HG03442 (cell line): ENCODE measurements at regions not wholly inside any gene's neighbourhood (a gene's known extent, or its start where the extent isn't known, plus 50 kb on each side); places are given as distances from the start of the nearest gene placed in this dataset.
"Not testable (repeated sequence)": the region's sequence is repeated elsewhere in the genome, so short reads cannot be mapped to it uniquely, and the experiment has no call there.

Source experiments
- ATAC-seq: cut with Tn5 transposase; IDR thresholded peaks from one replicate; pipeline ENCODE4 v1.9.1; 2021; ENCODE audit warnings: mild to moderate bottlenecking, moderate library complexity; ENCODE audit not compliant: unreplicated experiment

GRCh38 chr1:68777851-68778250 lies 281.0 kb upstream of the DEPDC1 start:
- ATAC-seq: no peak

DNA sequence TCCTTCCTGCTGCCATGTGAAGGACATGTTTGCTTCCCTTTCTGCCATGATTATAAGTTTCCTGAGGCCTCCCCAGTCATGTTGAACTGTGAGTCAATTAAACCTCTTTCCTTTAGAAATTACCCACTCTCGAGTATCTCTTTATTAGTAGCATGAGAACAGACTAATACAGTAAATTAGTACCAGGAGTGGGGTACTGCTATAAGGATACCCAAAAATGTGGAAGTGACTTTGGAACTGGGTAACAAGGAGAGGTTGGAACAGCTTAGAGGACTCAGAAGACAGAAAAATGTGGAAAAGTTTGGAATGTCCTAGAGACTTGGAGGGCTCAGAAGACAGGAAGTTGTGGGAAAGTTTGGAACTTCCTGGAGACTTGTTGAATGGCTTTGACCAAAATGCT lies 283.0 kb upstream of the DEPDC1 start:
- not testable (repeated sequence) for ATAC-seq

- no peak for ATAC-seq
Measured at GRCh38 chr1:68780919-68781318, 284.0 kb upstream of the DEPDC1 start.

DNA sequence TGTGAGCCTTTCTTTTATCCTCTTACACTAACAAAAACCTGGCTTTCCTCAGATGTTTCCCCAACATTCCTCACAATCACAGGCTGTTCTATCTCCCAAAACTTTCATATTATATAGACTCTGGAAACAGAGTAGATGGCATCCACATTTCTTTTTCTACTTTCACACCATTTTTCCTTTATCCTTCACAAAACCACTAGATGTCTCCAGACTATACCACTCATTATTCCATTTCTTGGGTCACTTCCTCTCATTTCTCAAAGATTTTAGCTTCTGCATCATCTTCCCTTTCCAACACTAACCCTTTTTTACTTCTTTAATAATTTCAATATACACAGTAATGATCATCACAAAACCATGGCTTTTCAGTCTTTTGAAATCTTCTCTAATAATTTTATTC lies 286.0 kb upstream of the DEPDC1 start:
- no peak for ATAC-seq

DNA sequence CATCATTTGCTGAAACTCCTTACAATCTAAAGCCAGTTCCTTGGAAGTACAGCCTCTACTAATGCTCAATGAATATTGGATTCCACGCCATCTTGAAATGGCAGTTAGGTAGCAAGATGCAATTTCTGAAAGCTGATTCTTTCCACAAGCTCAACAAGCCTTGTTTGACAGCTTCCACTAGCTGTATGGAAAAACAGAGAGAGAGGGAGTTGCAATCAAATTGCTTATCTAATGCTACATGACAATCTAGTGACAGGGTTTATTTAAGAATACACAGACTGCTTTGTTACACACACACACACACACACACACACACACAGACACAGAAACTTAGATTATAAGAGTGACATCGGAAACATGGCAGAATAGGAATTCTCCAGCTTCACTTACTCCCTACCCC lies 288.4 kb upstream of the DEPDC1 start:
- ATAC-seq: no peak

GRCh38 chr1:68788762-68789161 lies 291.9 kb upstream of the DEPDC1 start:
- ATAC-seq: no peak

DNA sequence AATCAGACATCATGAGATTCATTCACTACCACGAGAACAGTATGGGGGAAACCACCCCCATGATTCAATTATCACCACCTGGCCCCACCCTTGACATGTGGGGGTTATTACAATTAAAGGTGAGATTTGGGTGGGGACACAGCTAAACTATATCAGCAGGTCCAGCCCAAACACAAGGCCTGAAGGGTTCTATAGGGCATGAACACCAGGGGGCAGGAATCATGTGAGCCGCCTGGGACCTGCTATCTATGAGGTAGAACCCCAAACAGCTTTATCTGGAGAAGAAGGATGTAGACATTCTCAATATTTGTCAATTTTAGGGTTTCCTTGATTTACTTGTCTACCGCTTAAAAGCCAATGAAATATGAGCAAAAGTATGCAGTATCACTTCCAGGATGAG lies 294.9 kb upstream of the DEPDC1 start:
- no peak for ATAC-seq

DNA sequence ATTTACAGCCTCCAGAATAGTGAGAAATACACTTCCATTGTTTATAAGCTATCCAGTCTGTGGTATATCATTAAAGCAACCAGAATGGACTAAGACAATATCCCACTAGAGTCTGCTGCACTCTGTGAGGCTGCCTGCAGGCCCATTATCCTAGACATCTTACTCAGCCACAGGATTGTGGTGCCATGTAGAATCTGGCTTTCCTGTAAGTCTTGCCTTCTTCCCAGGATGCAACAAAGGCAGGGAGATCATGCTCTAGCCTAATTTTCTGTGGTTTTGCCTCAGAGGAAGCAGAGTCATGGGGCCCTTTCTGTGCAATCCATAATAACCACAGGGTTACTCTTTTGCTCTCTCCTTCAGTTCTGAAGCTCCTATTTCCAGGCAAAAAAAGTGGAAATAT lies 299.1 kb upstream of the DEPDC1 start:
- ATAC-seq: no peak

- no peak for ATAC-seq
Measured at GRCh38 chr1:68796888-68797287, 300.0 kb upstream of the DEPDC1 start.

DNA sequence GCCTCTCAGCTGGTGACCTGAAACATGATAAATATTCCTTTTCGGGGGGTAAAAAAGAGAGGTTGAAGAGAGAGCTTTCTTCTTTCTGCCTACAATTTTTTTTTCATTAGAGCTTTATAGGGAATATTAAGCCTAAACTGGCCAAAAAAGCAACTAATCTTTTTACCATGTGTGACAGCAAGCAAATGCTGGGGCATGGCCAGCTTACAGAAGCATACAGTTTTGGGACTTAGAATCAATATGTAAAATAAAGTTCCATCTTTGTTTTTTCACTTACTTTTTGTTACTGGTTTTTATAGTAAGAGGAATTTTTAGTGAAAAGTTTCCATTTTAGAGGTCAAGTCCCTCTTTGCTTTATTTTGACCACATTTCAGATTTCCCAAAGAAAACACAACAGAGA lies 301.2 kb upstream of the DEPDC1 start:
- no peak for ATAC-seq

- ATAC-seq: no peak
Measured at GRCh38 chr1:68799096-68799495, 302.2 kb upstream of the DEPDC1 start.

- no peak for ATAC-seq
Measured at GRCh38 chr1:68800182-68800581, 303.3 kb upstream of the DEPDC1 start.

DNA sequence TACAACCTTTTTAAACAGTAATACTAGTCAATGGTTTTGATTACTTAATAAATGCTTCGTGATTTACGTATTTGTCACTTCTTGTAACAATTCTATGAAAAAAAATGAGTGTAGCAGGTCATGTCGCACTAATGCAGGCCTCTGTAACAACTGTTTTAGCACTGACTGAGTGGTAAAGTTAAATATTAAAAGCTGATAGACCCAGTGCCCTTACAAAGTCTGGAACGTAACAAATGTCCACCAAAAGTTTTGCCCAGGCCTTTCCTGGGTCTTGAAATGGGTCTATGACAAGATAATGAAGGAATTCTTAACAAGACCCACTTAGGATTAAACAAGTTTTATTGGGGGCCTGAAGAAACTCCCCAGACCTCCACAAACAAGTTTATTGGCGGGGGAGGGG lies 304.6 kb upstream of the DEPDC1 start:
- ATAC-seq: no peak

GRCh38 chr1:68805097-68805641 lies 308.3 kb upstream of the DEPDC1 start:
- no peak for ATAC-seq

DNA sequence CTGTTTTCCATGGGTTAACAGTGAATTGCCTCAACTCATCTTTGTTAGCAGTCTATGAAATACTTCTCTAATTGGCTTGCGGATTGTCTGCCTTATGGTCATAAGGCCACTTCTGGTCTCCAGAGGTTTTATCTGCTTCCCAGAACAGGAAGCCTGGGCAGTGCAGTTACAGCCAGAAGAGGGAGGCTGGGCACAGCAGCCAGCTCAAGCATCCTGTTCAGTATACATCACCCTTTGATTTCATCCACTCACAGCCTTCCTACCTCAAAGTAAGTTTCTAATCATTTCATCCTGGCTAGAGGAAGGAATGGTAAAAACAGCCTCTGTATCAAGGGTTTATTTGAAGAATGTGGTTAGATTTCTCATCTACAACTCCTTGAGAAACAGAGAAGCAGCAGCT lies 311.5 kb upstream of the DEPDC1 start:
- ATAC-seq: no peak

DNA sequence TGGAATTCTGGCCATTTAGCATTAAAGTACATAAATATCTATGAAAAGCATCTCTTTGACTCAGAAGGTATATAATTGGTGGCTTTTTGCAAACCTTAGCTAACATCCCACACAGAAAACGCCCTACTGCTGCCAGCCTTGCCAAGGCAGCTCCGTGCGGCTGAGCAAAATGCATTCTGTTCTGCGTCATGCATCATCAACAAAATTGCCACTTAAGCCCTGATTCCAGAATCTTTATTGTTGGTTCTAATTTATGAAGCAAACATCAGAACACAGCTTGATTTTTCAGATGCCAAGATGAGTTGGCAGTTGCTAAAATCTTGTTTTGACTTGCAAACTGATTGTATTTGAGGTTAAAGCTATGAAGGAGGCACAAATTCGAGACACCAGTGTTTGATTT lies 314.9 kb upstream of the DEPDC1 start:
- ATAC-seq: no peak

- ATAC-seq: no peak
Measured at GRCh38 chr1:68812333-68812732, 315.5 kb upstream of the DEPDC1 start.

DNA sequence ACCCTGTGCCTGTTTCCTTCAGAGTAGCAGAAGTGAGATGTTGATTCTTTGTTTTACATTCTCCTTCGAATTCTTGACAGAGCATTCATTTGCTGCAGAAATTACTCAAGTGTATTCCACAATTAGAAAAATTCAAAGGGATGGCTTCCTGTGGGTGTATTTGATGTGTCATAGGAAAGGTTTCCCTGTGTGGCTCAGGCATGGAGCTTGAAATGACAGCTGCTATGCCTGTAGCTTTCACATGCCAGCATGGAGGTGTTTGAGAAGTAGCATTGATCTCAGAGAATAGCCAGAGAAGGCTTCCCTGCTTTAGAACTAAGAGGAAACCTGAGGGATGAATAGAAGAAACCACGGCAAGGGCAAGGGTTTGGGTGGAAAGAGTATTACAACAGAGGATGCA lies 317.2 kb upstream of the DEPDC1 start:
- ATAC-seq: no peak

- no peak for ATAC-seq
Measured at GRCh38 chr1:68815632-68816031, 318.8 kb upstream of the DEPDC1 start.

DNA sequence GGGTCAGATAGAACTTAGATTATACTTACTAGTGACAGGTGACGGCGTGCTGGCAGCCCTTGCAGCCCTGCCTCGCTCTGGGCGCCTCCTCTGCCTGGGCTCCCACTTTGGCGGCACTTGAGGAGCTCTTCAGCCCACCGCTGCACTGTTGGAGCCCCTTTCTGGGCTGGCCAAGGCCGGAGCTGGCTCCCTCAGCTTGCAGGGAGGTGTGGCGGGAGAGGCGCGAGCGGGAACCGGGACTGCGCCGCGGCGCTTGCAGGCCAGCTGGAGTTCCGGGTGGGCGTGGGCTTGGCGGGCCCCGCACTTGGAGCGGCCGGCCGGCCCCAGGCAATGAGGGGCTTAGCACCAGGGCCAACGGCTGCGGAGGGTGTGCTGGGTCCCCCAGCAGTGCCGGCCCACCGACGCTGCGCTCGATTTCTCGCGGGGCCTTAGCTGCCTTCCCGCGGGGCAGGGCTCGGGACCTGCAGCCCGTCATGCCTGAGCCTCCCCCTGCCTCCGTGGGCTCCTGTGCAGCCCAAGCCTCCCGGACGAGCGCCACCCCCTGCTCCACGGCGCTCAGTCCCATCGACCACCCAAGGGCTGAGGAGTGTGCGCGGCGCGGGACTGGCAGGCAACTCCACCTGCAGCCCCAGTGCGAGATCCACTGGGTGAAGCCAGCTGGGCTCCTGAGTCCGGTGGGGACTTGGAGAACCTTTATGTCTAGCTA lies 320.8 kb upstream of the DEPDC1 start:
- not testable (repeated sequence) for ATAC-seq

- ATAC-seq: no peak
Measured at GRCh38 chr1:68819190-68819829, 322.4 kb upstream of the DEPDC1 start.

GRCh38 chr1:68820151-68820550 lies 323.3 kb upstream of the DEPDC1 start:
- ATAC-seq: no peak

- no peak for ATAC-seq
Measured at GRCh38 chr1:68826836-68827235, 330.0 kb upstream of the DEPDC1 start.
